ENCODE measurements at regions not wholly inside any gene's neighbourhood (a gene's known extent, or its start where the extent isn't known, plus 50 kb on each side); places are given as distances from the start of the nearest gene placed in this dataset.

DNA sequence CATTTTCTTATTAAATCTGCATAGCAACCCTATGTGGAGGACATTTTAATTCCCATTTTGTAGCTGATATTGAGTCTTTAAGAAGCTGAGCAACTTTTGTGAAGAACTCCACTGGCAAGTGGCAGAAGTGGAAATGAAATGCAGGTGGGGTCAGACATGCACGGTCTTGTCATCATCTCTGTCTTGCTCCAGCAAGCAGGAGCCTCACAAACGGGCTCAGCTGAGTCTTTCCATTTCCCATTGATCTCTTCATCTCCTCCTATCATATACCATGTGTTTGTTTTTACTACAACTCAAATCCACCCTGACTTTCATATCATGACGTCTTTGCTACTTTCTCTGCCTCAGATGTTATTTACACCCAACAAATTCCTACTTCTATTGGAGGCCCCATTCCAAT, 97.9 kb upstream of the TENM4 start:
- H3K4me2 ChIP-seq (ENCODE audit: low read depth, low read length) = no peak overlapping the region
- no peak for FAIRE-seq
- POLR2A ChIA-PET = no interaction called here
- TF ChIP-seq ZNF598 (CRISPR knock-in tag; IDR thresholded peaks at IDR 0.05; ENCODE audit: borderline replicate concordance) (no peak), ZNF772 (CRISPR knock-in tag; IDR thresholded peaks at IDR 0.05) (no peak), PCBP2 (optimal IDR thresholded peaks at IDR 0.05; ENCODE audit: low read depth, low read length, poor library complexity, severe bottlenecking) (no peak), ZNF558 (CRISPR knock-in tag; IDR thresholded peaks at IDR 0.05; ENCODE audit: borderline replicate concordance) (no peak), SCMH1 (CRISPR knock-in tag; IDR thresholded peaks at IDR 0.05; ENCODE audit: borderline replicate concordance) (no peak), RFX5 (IDR thresholded peaks at IDR 0.05; ENCODE audit: low read depth, low read length) (no peak), SMAD9 (CRISPR knock-in tag; IDR thresholded peaks at IDR 0.05) (no peak), SRY (CRISPR knock-in tag; IDR thresholded peaks at IDR 0.05) (no peak)
- TF ChIP-seq, protein P1, sequence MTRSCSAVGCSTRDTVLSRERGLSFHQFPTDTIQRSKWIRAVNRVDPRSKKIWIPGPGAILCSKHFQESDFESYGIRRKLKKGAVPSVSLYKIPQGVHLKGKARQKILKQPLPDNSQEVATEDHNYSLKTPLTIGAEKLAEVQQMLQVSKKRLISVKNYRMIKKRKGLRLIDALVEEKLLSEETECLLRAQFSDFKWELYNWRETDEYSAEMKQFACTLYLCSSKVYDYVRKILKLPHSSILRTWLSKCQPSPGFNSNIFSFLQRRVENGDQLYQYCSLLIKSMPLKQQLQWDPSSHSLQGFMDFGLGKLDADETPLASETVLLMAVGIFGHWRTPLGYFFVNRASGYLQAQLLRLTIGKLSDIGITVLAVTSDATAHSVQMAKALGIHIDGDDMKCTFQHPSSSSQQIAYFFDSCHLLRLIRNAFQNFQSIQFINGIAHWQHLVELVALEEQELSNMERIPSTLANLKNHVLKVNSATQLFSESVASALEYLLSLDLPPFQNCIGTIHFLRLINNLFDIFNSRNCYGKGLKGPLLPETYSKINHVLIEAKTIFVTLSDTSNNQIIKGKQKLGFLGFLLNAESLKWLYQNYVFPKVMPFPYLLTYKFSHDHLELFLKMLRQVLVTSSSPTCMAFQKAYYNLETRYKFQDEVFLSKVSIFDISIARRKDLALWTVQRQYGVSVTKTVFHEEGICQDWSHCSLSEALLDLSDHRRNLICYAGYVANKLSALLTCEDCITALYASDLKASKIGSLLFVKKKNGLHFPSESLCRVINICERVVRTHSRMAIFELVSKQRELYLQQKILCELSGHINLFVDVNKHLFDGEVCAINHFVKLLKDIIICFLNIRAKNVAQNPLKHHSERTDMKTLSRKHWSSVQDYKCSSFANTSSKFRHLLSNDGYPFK (CRISPR knock-in tag; IDR thresholded peaks at IDR 0.05; ENCODE audit: borderline replicate concordance) = no peak
- TF ChIP-seq, protein P2, sequence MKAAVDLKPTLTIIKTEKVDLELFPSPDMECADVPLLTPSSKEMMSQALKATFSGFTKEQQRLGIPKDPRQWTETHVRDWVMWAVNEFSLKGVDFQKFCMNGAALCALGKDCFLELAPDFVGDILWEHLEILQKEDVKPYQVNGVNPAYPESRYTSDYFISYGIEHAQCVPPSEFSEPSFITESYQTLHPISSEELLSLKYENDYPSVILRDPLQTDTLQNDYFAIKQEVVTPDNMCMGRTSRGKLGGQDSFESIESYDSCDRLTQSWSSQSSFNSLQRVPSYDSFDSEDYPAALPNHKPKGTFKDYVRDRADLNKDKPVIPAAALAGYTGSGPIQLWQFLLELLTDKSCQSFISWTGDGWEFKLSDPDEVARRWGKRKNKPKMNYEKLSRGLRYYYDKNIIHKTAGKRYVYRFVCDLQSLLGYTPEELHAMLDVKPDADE (CRISPR knock-in tag; IDR thresholded peaks at IDR 0.05) = no peak
- TF ChIP-seq, protein P3, sequence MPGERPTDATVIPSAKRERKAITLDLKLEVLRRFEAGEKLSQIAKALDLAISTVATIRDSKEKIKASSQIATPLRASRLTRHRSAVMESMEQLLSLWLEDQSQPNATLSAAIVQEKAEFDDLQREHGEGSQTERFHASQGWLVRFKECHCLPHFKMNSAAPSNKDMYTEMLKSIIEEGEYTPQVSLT (CRISPR knock-in tag; IDR thresholded peaks at IDR 0.05; ENCODE audit: borderline replicate concordance, low read depth) = no peak
- no peak overlapping the region for H2AFZ ChIP-seq (ENCODE audit: low read length)
- no peaks in the 10 kb centered on the region for H3K36me3 ChIP-seq (replicated peaks in 1 of 2; ENCODE audit: control insufficient read depth in 1 of 2, insufficient read depth in 2 of 2, low read length in 2 of 2)
- no TSS peak for BruUV-seq (replicated peaks)
- in situ Hi-C loops (cut with HindIII; ENCODE audit: extremely low pct_ligation_motif_present, low pct_unique_long_range_greater_than_20kb) = no loop called here
- ATAC-seq = no peak
- no peaks in the 10 kb centered on the region for H3K79me2 ChIP-seq (ENCODE audit: insufficient read depth, low read length)
- H3K4me3 ChIP-seq (replicated peaks in 1 of 3; ENCODE audit: insufficient read depth in 1 of 3, low read depth in 2 of 3, low read length in 3 of 3) = no peak overlapping the region
- no peak overlapping the region for H3K27ac ChIP-seq (ENCODE audit: extremely low read length, insufficient read depth, low read length)
- no peaks in the 10 kb centered on the region for H3K9me3 ChIP-seq (ENCODE audit: low read length)
- intact Hi-C loops (cut with micrococcal nuclease; ENCODE audit: unreplicated experiment) = no loop called here
- WGBS (ENCODE audit: low lambda C conversion rate) = 5% methylated on average over 3 of the region's 3 CpGs
- H3K27me3 ChIP-seq (ENCODE audit: control insufficient read depth in 1 of 2, insufficient read depth in 2 of 2, low read length in 2 of 2) = no peaks in the 10 kb centered on the region
- H3K4me1 ChIP-seq (ENCODE audit: insufficient read depth, low read length) = no peaks in the 10 kb centered on the region
- H3K9ac ChIP-seq (ENCODE audit: insufficient read depth, low read depth, low read length) = no peak overlapping the region
- CTCF ChIA-PET (ENCODE audit: low intra/inter-chr PET ratio, low total read pairs) = no interaction called here
- H4K20me1 ChIP-seq (ENCODE audit: insufficient read depth, low read length) = no peaks in the 10 kb centered on the region
- DNase-seq (ENCODE audit: low spot score) = no peak
